Osteoblast (primary cell): ENCODE measurements at regions not wholly inside any gene's neighbourhood (a gene's known extent, or its start where the extent isn't known, plus 50 kb on each side); places are given as distances from the start of the nearest gene placed in this dataset.

Experiments
- DNase-seq: peaks from one replicate; pipeline ENCODE4 v3.0.0; 2011; ENCODE audit warnings: low spot score, mixed read lengths; ENCODE audit not compliant: insufficient read length; ENCODE audit errors: missing footprints
- H2AFZ ChIP-seq: 2 replicates; pipeline ENCODE4 v1.6.0; 2011; ENCODE audit warnings: mild to moderate bottlenecking, low read length
- H3K27ac ChIP-seq: 2 replicates; pipeline ENCODE4 v1.5.1; 2011; ENCODE audit warnings: mild to moderate bottlenecking, low read depth, low read length, moderate library complexity
- H3K27me3 ChIP-seq: 2 replicates; pipeline ENCODE4 v1.6.0; 2012; ENCODE audit warnings: mild to moderate bottlenecking, control low read depth, inconsistent platforms, low read length, moderate library complexity; ENCODE audit not compliant: insufficient read depth
- H3K36me3 ChIP-seq: 2 replicates; pipeline ENCODE4 v1.5.1; 2011; ENCODE audit warnings: mild to moderate bottlenecking, low read length, control low read depth, moderate library complexity; ENCODE audit not compliant: insufficient read depth
- H3K4me1 ChIP-seq: 2 replicates; pipeline ENCODE4 v1.5.1; 2011; ENCODE audit warnings: mild to moderate bottlenecking, low read length, control low read depth, moderate library complexity; ENCODE audit not compliant: insufficient read depth
- H3K4me2 ChIP-seq: 2 replicates; pipeline ENCODE4 v1.6.0; 2011; ENCODE audit warnings: mild to moderate bottlenecking, low read length; ENCODE audit not compliant: insufficient read depth
- H3K4me3 ChIP-seq: fragments of 200-600 bp; sonication (generic); 3 replicates; pipeline ENCODE4 v1.5.1; 2012; ENCODE audit warnings: mild to moderate bottlenecking, low read length, inconsistent platforms; ENCODE audit not compliant: insufficient read depth
- H3K79me2 ChIP-seq: 2 replicates; pipeline ENCODE4 v1.6.0; 2012; ENCODE audit warnings: mild to moderate bottlenecking, low read length, control low read depth, inconsistent platforms; ENCODE audit not compliant: insufficient read depth
- H3K9me3 ChIP-seq: 2 replicates; pipeline ENCODE4 v1.5.1; 2011; ENCODE audit warnings: low read depth, low read length, control low read depth
- H4K20me1 ChIP-seq: 2 replicates; pipeline ENCODE4 v1.6.0; 2012; ENCODE audit warnings: mild to moderate bottlenecking, low read length, control low read depth; ENCODE audit not compliant: insufficient read depth
- CTCF ChIP-seq: IDR thresholded peaks from 2 replicates; pipeline ENCODE4 v1.5.1; 2011; ENCODE audit warnings: mild to moderate bottlenecking, low read depth, low read length, moderate library complexity; ENCODE audit errors: extremely low read depth

DNA sequence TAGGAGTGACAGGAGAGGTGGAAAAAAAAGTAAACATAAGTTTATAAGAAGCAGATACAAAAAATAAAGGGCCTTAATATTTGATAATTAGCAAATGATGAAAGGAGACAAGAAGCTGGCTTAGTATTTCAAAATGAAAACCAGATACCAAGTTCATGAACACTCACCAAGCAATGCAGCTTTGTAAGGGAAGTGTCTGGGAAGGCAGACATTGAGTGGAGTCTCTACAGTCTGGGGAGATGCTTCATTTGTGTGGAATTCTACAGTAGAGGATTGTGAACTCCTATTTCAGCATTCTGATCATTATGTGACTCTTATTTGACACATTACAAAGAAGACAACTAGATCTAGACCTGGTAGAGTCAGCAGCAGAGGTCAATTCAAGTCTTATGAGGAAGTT is 1072.7 kb downstream of the DSC3 start:
- DNase-seq: no peak
- no peak for TF ChIP-seq CTCF
- Histone ChIP-seq H3K27me3 (no peaks in the 10 kb centered on the region), H3K9me3 (no peaks in the 10 kb centered on the region), H2AFZ (no peak overlapping the region), H3K79me2 (no peaks in the 10 kb centered on the region), H3K4me1 (no peaks in the 10 kb centered on the region), H3K27ac (no peak overlapping the region), H3K4me2 (no peak overlapping the region), H3K36me3 (no peaks in the 10 kb centered on the region), H3K4me3 (no peak overlapping the region), H4K20me1 (no peaks in the 10 kb centered on the region)

DNA sequence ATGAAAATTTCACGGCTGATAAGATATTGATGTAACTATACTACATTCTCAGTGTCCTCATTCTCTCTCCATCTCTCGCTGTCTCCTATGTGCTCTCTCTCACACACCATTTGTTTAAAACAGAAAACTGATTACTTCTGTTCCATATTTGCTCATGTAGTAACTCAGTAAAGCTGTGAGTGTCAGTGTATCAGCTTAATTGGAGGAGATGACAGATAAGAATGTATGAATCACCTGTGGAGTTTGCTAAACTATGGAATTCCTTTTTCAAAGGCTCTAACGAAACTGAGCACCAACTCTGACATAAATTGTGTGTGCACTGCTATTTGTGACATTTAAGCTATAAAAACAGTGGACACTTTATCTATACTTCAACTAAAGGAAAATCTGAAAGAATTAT is 1080.0 kb downstream of the DSC3 start:
- Histone ChIP-seq H3K4me1 (no peaks in the 10 kb centered on the region), H3K27me3 (no peaks in the 10 kb centered on the region), H2AFZ (no peak overlapping the region), H3K27ac (no peak overlapping the region), H3K9me3 (no peaks in the 10 kb centered on the region), H3K79me2 (no peaks in the 10 kb centered on the region), H3K36me3 (no peaks in the 10 kb centered on the region), H3K4me2 (no peak overlapping the region), H4K20me1 (no peaks in the 10 kb centered on the region), H3K4me3 (no peak overlapping the region)
- no peak for DNase-seq
- no peak for TF ChIP-seq CTCF

DNA sequence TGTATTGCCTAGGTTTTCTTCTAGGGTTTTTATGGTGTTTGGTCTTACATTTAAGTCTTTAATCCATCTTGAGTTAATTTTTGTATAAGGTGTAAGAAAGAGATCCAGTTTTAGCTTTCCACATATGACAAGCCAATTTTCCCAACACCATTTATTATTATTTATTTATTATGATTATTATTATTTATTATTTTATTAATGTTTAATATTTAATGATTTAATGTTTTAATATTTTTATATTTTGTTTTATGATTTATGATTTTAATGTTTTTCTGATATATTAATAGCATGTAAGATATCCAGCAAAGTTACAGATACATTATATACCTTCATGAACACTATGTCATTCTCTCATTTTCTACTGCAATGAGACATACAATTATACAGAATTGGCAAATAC is 1082.0 kb downstream of the DSC3 start:
- Histone ChIP-seq H3K36me3 (no peaks in the 10 kb centered on the region), H3K79me2 (no peaks in the 10 kb centered on the region), H3K4me2 (no peak overlapping the region), H3K4me1 (no peaks in the 10 kb centered on the region), H3K27me3 (no peaks in the 10 kb centered on the region), H3K27ac (no peak overlapping the region), H4K20me1 (no peaks in the 10 kb centered on the region), H3K4me3 (no peak overlapping the region), H2AFZ (no peak overlapping the region), H3K9me3 (no peaks in the 10 kb centered on the region)
- DNase-seq: no peak
- TF ChIP-seq CTCF: no peak

DNA sequence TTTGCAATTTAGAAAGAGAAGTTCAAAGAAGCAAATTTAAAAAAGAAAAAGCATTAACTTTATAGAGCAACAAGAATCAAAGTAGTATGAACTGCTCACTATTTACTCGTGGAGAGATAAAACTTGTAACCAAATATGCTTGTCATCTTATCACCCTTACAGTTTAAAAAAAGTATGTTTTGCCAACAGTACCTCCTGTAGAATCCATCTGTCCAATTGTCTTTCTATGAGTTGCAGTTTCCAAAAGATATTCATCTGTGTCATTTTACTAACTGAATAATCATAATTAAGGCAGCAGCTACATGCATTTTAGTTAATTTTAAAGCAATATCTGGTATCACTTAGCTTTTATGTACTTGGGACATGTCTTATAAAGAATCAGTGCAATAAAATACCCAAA is 1112.3 kb downstream of the DSC3 start:
- Histone ChIP-seq H3K27me3 (no peaks in the 10 kb centered on the region), H2AFZ (no peak overlapping the region), H3K27ac (no peak overlapping the region), H4K20me1 (no peaks in the 10 kb centered on the region), H3K4me3 (no peak overlapping the region), H3K79me2 (no peaks in the 10 kb centered on the region), H3K4me2 (no peak overlapping the region), H3K4me1 (no peaks in the 10 kb centered on the region), H3K36me3 (no peaks in the 10 kb centered on the region), H3K9me3 (no peaks in the 10 kb centered on the region)
- no peak for TF ChIP-seq CTCF
- no peak for DNase-seq
